GM12875 (cell line): ENCODE measurements at regions not wholly inside any gene's neighbourhood (a gene's known extent, or its start where the extent isn't known, plus 50 kb on each side); places are given as distances from the start of the nearest gene placed in this dataset.

Source experiments
- H3K4me3 ChIP-seq: one replicate; pipeline ENCODE4 v1.5.1; 2011; ENCODE audit warnings: low read depth, low read length, control low read depth
- CTCF ChIP-seq: IDR thresholded peaks from 2 replicates; pipeline ENCODE4 v1.5.1; 2011; ENCODE audit warnings: low read depth, mild to moderate bottlenecking, control low read depth, inconsistent platforms, low read length, moderate library complexity, borderline replicate concordance; ENCODE audit not compliant: insufficient read depth

GRCh38 chr11:45435706-45436105 lies 149.6 kb upstream of the SYT13 start:
- H3K4me3 ChIP-seq, result no peak overlapping the region
- TF ChIP-seq CTCF, result no peak

DNA sequence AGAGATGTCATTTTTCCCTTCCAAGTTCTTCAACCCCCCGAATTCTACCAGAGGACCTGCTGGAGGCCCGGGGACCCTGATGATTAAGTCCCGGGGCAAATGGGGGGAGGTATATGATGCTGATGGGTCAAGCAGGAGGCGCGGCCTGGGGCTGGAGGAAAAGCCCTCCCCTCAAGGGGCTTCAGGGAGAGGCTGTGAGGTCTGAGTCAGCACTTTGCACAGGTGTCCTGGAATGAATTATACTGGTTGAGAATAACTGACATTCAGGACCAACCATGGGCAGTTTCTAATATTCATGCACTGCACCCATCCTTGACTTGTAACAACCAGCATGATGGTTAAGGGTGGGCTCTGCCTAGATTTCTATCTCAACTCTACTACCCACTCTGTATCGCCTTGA lies 146.8 kb upstream of the SYT13 start:
- TF ChIP-seq CTCF, result no peak

DNA sequence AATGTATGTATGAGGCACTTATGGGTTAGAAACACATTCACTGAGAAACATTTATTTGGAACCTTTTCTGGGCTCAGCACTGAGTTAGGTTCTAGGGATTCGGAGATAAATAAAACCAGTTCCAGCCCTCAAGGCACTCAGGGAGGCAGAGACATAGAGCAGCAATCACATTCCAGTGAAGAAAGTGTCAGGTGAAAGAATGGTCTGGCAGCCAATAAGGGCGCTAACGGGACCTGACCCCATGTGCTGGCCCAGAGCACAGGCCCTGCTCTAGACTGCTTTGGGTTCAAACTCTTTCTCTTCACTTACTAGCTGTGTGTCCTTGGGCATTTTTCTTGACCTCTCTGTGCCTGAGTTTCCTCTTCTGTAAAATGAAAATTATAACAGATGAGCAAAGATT lies 146.0 kb upstream of the SYT13 start:
- no peak for TF ChIP-seq CTCF
- no peak overlapping the region for H3K4me3 ChIP-seq

More for the DNA sequence above, 146.8 kb upstream of the SYT13 start:
- no peak overlapping the region for H3K4me3 ChIP-seq

DNA sequence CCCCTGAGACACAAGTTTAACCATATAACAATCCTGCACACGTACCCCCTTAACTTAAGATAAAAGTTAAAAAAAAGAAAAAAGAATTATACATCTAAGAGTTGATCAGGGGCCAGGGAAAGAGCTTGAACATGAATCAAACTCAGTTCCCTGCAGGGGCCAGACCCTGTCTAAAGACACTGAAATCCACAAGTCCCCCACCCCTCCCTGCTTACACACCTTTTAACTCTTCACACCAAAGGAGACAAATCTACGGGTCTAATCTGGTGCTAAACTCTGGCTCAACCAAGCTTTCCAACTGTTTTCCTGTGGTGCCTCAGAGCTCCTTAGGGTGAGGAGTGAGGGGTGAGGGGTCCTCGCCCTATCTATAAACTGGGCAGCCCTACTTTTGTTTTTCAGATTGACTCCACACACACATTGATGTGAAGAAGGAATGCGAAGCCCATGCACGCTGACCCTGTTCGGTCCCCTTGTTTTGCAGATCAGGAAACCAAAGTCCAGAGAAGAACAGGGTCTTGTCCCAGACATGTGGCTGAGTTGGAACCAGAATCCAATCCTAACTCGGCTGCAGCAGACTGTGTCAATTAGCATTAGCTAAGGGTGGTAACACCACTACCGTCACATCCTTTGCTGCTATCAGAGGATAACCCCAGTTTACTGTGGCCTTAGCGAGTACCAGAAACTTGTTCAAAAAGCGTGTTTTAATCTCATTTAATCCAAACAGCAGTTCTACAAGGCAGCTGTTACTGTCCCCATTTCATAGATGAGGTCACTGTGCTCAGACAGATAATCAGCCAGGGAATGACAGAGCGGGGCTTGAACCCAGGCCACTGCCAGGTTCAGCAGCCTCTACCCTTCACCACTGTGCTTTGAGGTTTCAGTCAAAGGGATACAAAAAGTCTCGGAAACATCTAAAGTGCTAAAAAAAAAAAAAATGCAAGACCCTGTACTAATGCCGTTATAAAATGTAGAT lies 145.2 kb upstream of the SYT13 start:
- no peak overlapping the region for H3K4me3 ChIP-seq
- TF ChIP-seq CTCF, result no peak

DNA sequence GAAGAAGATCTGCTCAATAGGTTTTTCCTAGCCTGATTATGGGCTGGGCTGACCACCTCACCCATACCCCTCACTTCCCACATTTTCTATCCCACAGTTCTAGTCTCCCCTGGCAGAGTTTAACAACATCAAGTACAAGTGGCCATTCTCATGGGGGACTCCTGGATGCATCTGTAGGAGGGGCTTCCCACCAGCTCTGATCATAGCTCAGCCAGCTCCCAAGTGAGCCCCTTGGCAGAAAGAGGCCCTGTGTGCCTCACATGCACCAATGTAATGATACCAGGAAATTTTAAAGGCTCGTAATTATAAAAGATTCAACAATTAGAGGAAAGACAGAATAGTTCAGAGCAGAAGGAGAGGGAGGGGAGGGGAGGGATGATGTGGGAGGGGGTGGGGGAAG lies 144.2 kb upstream of the SYT13 start:
- TF ChIP-seq CTCF, result no peak

GRCh38 chr11:45429719-45430118 lies 143.6 kb upstream of the SYT13 start:
- H3K4me3 ChIP-seq, result no peak overlapping the region
- no peak for TF ChIP-seq CTCF

More for the DNA sequence above, 144.2 kb upstream of the SYT13 start:
- H3K4me3 ChIP-seq, result no peak overlapping the region
